ENCODE measurements at regions not wholly inside any gene's neighbourhood (a gene's known extent, or its start where the extent isn't known, plus 50 kb on each side); places are given as distances from the start of the nearest gene placed in this dataset.

GRCh38 chr1:208513799-208514198 is 269.6 kb upstream of the PLXNA2 start:
- DNase-seq (ENCODE audit: low read depth): no peak

- no peak for DNase-seq (ENCODE audit: low read depth)
Measured at GRCh38 chr1:208515129-208515528, 270.9 kb upstream of the PLXNA2 start.

GRCh38 chr1:208516780-208517179 is 272.6 kb upstream of the PLXNA2 start:
- no peak for DNase-seq (ENCODE audit: low read depth)

GRCh38 chr1:208520438-208521099 is 276.4 kb upstream of the PLXNA2 start:
- peak; percentile 14 for DNase-seq (ENCODE audit: low read depth)

DNA sequence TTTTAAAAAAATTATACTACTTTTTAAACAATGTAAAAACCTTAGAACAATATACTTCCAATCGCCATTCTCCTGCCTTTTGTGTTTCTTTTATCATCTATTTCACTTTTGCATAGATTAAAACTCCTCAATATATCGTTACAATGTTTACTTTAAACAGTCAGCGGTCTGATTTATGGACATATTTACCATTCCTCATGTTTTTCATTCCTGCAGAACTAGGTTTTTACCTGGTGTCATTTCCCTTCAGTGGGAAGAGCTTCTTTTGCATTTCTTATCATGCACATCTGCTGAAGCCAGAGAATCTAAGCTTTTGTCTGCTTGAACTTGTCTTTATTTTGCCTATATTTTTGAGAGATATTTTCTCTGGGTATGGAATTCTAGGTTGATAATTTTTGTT is 277.4 kb upstream of the PLXNA2 start:
- DNase-seq (ENCODE audit: low read depth): no peak

GRCh38 chr1:208523007-208523406 is 278.8 kb upstream of the PLXNA2 start:
- DNase-seq (ENCODE audit: low read depth): no peak

GRCh38 chr1:208524376-208524775 is 280.2 kb upstream of the PLXNA2 start:
- DNase-seq (ENCODE audit: low read depth): no peak

GRCh38 chr1:208524925-208525324 is 280.7 kb upstream of the PLXNA2 start:
- no peak for DNase-seq (ENCODE audit: low read depth)

DNA sequence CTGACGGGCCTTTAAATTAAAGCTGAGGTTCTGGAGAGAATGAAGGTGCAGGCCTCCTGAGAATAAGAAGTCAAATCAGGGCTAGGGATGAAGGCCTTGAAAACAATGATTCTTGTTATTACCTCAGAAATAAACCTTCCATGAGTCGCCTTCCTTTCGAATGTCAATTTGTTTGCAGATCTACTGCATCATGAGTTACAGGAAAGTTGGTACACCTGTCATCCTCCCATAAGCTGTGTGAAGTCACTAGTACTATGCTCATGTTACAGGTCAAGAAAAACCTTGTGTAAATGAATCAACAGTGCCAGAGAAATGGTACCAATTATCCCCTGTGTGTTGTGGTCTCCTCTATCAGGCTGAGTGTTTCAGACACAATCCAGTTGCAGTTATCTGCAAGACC is 281.2 kb upstream of the PLXNA2 start:
- no peak for DNase-seq (ENCODE audit: low read depth)

- DNase-seq (ENCODE audit: low read depth): no peak
Measured at GRCh38 chr1:208526613-208527125, 282.5 kb upstream of the PLXNA2 start.

GRCh38 chr1:208527156-208527555 is 283.0 kb upstream of the PLXNA2 start:
- DNase-seq (ENCODE audit: low read depth): no peak

GRCh38 chr1:208528578-208529240 is 284.5 kb upstream of the PLXNA2 start:
- DNase-seq (ENCODE audit: low read depth): no peak

- DNase-seq (ENCODE audit: low read depth): no peak
Measured at GRCh38 chr1:208531003-208531750, 287.0 kb upstream of the PLXNA2 start.

DNA sequence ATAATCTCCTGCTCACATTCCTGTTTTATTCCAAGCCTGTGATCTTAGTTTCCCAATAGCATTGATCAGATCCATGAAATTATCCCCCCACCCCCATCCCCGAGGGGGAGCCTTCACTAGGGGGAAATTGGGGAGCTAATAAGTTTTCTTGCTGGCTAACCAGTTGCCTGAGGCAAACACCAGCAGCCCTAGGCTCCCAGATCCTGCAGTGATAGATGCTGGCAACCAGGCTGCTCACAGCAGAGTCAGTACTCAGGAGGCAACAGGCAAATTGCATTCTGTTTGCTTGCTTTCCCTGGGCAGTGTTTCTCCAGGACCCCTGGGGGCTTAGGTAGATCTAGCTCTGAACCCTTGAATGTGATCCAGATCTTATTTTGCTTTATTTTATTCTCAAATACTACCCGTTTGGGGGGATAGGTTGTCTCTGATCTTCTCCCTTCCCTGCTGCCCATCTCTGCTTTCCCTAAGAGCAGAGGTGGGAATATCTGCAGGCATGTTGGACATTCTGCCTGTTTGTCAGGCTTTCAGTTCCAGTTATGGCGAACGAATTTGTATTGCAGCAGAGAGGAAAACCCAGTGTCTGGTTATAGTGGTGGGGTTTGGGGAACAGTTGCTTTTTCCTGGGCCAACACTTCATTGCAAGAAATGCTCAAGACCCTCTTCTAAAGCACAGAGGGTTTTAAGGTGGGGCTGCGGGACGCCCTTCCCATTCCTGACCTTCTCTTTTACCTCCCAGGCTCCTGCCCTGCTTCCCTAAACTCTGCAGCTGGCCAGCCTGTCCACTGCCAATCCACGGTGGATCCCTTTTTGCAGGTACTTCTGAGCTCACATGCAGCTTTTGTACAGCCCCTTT is 289.8 kb upstream of the PLXNA2 start:
- no peak for DNase-seq (ENCODE audit: low read depth)

DNA sequence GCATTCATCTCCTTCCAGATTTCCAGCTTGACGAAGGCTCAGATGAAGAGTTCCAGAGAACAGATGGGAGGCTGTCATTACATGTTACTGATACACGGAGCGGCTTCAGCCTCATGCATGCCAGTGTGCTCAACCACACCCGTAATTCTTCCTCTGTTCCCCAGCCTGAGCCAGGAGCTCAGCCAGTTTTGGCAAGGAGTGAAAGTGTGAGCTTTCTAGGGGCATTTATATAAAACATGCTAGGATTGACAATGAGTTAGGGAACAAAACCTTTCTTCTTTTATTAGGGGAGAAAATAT is 290.4 kb upstream of the PLXNA2 start:
- DNase-seq (ENCODE audit: low read depth): no peak

DNA sequence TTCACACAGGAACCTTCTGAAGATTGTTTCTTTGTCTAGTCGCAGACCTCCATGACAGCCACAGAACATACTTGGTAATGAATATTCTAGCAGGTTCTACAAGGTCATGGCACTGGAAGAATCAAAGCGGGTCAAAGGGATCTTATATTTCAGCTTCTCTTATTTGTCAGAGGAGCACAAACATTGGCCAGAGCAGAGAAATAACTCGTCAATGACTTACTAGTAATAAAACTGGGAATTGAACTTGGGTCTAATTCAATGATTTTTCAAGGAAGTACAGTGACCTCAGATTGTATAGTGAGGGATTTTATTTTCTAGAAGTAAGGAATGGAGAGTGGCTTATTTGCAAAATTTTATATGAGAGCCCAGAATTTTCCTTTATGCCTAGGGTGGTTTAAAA is 290.8 kb upstream of the PLXNA2 start:
- DNase-seq (ENCODE audit: low read depth): no peak

DNA sequence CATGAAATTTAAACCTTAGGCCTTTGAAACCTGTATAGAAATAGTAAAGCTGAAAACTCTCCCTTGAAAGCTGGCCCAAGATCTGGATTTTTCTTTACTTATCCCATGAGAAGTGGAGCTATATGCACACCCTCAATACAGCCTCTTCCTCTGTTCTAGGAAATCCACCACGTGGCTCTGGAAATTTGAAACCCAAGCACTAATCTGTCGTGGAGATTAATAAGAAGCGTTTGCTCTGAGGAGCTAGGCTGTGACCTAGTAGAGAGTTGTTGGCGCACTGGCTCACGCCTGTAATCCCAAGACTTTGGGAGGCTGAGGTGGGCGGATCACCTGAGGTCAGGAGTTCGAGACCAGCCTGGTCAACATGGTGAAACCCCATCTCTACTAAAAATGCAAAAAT is 291.3 kb upstream of the PLXNA2 start:
- DNase-seq (ENCODE audit: low read depth): no peak

GRCh38 chr1:208536212-208536611 is 292.0 kb upstream of the PLXNA2 start:
- DNase-seq (ENCODE audit: low read depth): no peak

- no peak for DNase-seq (ENCODE audit: low read depth)
Measured at GRCh38 chr1:208537198-208537597, 293.0 kb upstream of the PLXNA2 start.

GRCh38 chr1:208538078-208538477 is 293.9 kb upstream of the PLXNA2 start:
- no peak for DNase-seq (ENCODE audit: low read depth)

DNA sequence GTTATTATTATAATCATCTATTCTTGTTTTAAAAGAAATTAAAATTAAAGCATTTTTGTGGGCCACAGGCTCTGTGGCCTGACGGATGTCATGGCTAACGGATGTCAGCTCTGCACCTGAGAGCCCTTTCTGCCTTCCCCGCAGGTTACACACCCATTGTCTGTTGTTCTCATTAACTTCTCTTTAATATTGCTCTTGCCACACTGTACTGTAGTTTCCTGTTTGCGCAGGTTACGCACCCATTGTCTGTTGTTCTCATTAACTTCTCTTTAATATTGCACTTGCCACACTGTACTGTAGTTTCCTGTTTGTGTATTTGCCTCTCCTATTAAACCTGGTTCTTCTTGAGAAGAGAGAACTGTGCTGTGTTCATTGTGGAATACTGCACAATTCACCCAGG is 294.4 kb upstream of the PLXNA2 start:
- no peak for DNase-seq (ENCODE audit: low read depth)

GRCh38 chr1:208540724-208541123 is 296.5 kb upstream of the PLXNA2 start:
- no peak for DNase-seq (ENCODE audit: low read depth)
